ENCODE measurements at regions not wholly inside any gene's neighbourhood (a gene's known extent, or its start where the extent isn't known, plus 50 kb on each side); places are given as distances from the start of the nearest gene placed in this dataset.

- no peak for TF ChIP-seq POLR2A (IDR thresholded peaks at IDR 0.05)
- TF ChIP-seq CTCF (IDR thresholded peaks at IDR 0.05): no peak
Observed at GRCh38 chr7:96636979-96637378, 72.7 kb downstream of the SEM1 start.

All from lower leg skin (tissue), 3 donors.